Stimulated activated CD4-positive, alpha-beta T cell treated with anti-CD3 and anti-CD28 coated beads, Interleukin-12 subunit alpha, Interleukin-12 subunit beta, amount 100 ng/mL, for 4 hours (primary cell): ENCODE measurements at regions not wholly inside any gene's neighbourhood (a gene's known extent, or its start where the extent isn't known, plus 50 kb on each side); places are given as distances from the start of the nearest gene placed in this dataset.

Experiments
- DNase-seq: peaks from one replicate; pipeline ENCODE4 v3.0.0-alpha.2; 2020

DNA sequence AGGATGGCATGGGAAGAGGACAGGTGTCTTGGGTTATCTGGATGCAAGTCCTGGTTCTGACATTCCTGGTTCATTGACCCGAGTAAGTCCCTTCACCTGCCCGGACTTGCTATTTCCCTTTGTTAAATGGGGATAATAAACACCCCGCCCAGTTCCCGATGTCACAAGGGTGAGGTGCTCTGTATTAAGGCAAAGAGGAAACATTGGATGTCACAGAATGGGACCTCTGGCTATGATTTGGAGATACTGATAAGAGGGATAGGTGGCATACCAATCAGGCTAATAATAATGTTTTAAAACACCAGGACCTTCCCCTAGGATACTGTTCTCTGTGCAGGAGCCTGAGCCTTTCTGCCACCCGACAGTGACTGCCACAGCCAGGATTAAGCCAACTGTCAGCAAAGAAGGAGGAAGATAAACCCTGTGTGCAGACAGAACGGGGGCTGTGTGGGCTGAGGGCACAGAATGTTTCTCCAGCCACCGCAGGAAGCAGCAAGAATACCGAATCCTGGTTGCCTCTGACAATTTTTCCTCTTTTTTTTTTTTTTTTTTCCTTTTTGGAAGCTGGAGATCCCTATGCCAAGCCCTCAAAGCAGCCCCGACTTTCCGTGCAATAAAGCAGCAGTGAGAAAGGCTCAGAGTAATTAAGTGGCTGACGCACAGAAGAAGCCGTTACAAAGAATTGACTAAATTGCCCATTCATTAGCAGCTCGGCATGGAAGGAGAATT, 336.6 kb downstream of the SMAD2 start:
- DNase-seq: no peak

DNA sequence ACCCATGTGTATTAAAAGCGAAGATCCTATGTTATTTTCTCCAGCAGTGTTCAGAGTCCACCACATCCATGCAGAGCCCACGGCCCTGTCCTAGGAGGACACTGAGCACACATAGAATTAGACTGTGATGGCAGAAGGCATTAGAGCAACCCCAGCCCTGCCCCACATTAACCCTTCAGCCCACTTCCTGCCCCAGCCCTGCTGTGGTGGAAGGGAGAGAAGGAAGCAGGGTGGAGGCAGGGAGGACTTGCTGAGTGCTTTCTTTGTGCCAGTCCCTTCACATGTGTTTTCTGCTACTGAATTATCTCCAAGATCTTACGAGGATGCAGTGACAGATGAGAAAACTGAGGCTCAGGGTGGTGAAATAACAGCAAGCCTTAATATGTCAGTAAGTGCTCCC, 339.0 kb downstream of the SMAD2 start:
- no peak for DNase-seq

DNA sequence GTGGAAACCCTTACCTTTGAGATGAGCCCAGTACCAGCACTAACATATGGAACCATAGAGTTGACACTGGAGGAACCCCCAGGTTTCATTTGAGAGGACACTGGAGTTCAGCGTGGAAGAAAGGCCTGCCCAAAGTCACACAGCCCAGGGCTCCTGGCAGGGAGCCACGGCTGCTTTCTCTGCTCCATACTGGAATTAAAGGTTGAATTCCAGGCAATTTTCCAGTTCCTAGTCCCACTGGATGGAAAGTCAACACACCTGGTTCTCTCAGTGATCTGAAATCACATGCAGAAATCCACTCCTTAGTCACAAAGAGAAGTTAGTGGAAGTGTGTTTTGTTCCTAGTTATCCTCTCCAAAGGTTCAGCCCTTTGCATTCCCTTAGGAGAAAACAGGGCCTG, 336.1 kb upstream of the SKOR2 start:
- DNase-seq: no peak

GRCh38 chr18:47586418-47587070, 335.1 kb upstream of the SKOR2 start:
- no peak for DNase-seq

DNA sequence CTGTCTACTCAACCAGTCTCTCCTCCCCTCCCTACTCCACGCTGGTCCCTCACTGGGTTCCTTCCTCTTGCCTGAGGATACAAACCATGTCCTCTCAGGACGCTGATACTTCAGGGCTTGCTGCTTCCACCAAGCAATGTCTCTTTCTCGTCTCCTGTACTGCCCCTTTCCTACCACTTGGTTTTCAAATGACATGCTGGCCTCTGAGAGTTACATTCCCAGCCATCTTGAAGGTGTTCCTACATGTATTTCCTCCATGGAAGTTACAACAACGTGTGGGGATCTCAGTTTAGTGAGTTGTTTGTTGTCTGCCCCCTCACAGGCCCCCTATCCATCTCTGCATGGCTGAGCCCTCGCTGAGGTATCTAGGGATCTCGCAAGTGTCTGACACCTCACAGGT, 334.5 kb upstream of the SKOR2 start:
- no peak for DNase-seq

GRCh38 chr18:47585136-47585535, 333.7 kb upstream of the SKOR2 start:
- no peak for DNase-seq

- no peak for DNase-seq
Observed at GRCh38 chr18:47582093-47582492, 330.6 kb upstream of the SKOR2 start.

DNA sequence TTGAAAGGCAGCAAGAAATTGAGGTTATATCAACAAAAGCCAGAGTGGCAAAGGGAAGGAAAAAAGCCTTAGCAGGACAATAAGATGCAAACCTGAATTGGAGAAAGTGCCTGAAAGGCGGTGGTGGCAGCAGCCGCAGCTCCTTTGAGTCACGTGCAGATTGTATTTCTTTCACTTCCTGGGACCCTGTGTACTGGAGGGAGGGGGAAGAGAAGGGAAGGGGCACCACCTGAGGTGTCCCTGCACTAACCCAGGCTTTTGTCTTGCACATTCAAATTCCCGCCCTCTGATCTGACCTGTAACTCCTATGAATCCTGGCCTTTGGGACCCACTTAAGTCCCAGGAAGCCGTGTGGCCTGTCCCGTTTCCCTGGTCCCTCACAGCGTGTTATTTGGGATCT, 326.1 kb upstream of the SKOR2 start:
- no peak for DNase-seq

DNA sequence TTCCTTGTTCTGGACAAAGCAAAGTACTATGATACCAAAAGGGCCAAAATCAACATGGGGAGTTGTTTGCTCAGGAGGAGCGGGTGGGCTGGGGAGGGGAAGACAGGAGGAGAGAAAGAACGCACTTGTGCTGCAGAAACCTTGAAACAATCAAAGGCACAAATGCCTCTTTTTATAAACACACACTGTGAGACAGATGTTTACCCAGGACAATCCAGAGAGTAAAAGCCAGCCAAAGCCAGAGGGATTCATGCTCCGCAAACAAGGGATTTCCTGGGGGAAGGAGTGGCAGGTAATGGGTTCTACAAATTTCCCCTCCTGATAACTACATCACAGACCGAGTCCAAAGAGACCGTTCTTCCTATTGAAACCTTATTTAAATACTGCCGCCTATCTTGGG, 323.5 kb upstream of the SKOR2 start:
- no peak for DNase-seq

DNA sequence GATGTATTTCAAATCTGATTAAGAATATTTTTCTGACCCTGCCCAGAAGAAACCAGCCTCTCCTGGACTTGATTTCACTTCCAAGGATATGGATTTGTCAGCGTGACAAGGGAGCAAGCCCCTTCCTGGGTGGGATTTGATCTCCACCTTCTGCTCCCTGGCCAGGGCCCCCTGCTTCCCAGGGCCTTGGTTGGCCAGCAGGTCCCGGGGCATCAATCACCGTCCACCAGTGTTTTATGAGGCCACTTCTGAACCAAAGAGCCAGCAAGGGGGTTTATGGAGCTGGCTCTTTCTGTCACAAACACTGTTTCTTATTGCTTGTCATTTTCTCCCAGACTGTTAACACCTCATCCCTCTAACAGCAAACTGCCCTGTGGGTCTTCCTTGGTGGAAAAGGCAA, 320.5 kb upstream of the SKOR2 start:
- DNase-seq: no peak

- no peak for DNase-seq
Observed at GRCh38 chr18:47566809-47567208, 315.3 kb upstream of the SKOR2 start.

DNA sequence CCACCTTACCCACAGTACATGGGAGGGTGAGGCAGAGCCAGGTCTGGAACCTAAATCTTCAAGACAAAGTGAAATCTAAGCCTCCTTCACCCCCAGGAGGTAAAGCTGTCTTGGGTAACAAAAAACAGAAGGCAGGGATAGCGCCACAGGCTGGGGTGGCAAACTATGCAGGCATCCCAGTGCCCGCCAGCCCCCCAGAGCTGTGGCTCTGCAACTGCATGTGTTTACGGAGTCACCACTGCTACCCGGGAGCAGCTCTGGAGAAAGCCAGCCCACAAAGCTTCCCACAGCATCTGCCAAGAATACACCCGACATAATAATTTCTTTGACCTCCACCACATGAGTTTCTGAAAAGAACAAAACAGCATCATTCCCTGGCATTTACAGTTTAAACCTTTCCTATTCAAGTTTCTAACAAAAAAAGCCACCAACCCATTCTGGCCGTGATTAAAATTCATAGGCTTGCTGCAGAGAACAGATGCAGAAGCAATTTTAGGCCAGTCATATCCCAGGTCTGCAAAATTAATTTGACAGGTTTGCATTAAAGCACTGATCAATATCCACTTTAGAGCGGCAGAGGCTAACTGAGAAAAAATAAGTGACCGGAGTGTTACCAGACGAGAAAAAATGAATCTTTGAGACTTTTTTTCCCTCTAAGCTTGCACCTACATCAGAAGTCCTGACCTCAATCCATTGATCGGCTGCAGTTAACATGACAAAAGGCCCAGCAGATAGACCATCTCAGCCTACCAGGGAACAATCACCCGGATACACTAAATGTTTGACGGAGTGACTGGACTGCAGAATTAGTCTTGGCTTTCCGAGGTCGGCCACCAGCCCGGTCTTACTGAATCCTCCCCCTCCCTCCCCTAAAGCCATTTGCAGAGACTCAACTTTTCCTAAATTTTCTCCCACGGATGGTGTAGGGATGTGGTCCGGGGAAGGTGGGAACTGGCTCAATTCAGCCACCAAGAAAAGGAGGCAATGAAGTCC, 309.6 kb upstream of the SKOR2 start:
- no peak for DNase-seq

GRCh38 chr18:47558110-47558750, 306.8 kb upstream of the SKOR2 start:
- no peak for DNase-seq

DNA sequence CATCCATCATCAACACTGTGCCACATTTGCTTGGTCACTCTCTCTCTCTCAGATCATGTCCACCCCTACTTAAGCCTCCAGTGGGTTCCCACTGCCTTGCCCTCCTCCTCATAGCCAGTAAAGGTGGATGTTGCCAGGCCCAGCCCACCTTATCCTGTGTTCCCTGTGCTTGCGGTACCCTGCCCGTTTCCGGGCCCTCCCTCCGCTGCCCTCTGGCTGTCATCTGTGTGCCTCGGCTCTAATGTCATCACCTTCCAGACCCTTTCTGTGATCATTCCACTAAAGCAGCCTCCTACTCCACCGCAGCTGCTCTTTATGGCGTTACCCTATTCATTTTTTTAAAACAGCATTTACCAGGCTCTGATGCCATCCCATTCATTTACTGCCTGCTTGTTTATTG, 305.7 kb upstream of the SKOR2 start:
- DNase-seq: no peak

DNA sequence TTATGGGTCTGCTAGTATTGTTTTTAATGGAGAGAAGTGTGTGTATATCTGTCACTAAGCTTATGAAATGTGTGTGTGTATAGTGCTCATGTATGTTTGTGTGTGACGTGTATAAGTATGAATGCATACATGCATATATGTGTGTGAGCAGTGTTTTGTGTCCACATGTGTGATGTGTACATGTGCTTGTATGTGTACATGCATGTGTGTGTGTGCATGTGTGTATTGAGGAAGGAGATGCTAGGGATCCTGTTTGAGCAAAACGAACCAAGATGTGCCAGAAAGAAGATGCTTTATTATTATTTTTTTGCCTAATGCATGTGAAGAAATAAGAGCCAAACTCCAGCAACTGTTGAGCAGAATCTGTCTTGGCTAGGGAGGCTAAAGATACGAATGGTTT, 301.3 kb upstream of the SKOR2 start:
- no peak for DNase-seq

- no peak for DNase-seq
Observed at GRCh38 chr18:47550611-47551010, 299.2 kb upstream of the SKOR2 start.

- DNase-seq: no peak
Observed at GRCh38 chr18:47549021-47549540, 297.6 kb upstream of the SKOR2 start.

DNA sequence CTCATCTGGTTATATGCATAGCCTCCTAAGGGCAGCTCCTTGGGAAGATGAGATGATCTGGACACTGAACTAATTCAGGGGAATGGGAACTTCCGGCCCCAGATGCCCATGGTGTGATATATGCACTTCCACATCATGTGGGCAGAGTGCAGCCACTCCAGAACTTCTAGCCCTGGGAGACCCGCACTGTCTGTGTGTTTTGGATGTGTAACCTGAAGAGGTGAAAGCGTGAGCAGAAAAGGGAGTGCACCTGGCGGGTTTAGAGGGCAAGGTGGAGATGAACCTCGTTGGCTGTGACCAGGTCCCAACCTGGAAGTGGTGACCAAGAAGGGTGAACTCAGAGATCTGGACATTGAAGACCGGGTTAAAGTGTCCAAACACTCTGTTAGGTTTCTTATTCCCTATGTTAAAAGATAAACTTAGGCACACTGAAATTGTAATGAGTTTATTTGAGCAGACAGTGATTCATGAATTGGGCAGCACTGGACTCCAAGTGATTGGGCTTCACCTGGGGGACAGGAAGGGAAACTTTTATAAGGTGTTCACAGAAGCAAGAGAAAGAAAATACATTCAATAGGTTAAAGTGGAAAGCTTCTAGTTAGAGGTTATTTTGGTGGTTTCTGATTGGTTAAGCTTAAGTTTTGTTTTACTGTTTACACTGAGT, 296.2 kb upstream of the SKOR2 start:
- DNase-seq: no peak

DNA sequence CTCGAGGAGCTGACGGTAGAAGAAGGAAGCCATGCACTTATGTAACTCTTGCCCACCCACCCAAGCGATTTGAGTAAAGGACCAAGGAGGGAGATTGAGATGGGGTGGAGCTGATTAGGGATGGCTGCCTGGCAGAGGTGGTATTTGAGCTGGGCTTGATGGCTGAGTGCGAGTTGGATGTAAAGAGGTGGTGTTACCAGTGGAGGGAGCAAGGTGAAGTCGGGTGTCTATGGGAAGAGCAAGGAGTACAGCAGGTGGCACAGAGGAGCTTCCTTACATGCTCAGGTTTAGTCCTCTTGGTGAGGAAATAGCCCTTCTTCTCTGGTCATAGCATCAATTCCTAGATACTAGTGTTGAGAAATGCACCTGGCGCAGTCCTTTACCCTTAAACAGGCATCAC, 294.2 kb upstream of the SKOR2 start:
- no peak for DNase-seq

DNA sequence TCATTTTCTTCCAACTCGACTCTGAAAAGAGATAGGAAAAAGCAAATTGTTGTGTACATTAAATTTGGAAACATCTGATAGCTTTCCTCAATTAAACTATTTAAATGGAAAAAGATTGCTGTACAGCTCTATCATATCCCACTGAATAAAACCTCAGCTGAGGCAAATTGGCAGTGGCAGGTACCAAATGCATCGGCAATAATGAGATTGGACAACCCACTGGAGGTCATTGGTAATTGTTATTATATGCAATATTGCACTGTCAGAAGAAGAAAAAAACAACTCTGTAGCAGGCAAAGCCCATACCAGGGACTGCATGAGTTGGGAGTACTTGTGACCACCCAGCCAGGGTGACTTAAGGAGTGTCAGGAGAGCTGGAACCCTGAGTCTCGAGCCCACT, 291.6 kb upstream of the SKOR2 start:
- DNase-seq: no peak

GRCh38 chr18:47542551-47542950, 291.1 kb upstream of the SKOR2 start:
- DNase-seq: no peak

DNA sequence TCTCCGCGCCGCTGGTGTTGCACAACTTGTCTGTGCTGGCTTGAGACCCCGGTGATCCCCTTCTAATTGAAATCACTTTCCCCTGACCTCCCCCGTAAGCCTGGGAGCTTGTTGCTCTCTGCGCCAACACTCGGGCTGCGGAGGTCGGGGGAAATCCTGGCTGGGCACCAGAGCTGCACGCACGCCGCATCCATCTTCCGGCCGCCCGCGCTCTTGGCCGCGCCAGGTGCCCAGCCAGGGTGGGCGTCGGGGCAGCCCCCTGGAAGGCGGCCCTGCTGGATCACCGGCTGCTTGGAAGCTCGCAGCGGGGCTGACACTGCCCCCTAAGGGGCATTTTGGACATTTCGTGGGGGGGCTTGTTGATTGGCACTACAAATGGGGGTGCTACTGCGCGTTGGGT, 280.3 kb upstream of the SKOR2 start:
- DNase-seq: no peak
